GM19395 (cell line): ENCODE measurements at regions not wholly inside any gene's neighbourhood (a gene's known extent, or its start where the extent isn't known, plus 50 kb on each side); places are given as distances from the start of the nearest gene placed in this dataset.

ENCODE experiments used
- ATAC-seq: cut with Tn5 transposase; IDR thresholded peaks from one replicate; pipeline ENCODE4 v1.9.1; 2021; ENCODE audit warnings: mild to moderate bottlenecking, moderate library complexity; ENCODE audit not compliant: unreplicated experiment

GRCh38 chr14:62002642-62003041 is 240.4 kb downstream of the SNAPC1 start:
- no peak for ATAC-seq

- no peak for ATAC-seq
Measured at GRCh38 chr14:62003701-62004100, 241.5 kb downstream of the SNAPC1 start.

GRCh38 chr14:62006116-62006731 is 244.0 kb downstream of the SNAPC1 start:
- no peak for ATAC-seq

DNA sequence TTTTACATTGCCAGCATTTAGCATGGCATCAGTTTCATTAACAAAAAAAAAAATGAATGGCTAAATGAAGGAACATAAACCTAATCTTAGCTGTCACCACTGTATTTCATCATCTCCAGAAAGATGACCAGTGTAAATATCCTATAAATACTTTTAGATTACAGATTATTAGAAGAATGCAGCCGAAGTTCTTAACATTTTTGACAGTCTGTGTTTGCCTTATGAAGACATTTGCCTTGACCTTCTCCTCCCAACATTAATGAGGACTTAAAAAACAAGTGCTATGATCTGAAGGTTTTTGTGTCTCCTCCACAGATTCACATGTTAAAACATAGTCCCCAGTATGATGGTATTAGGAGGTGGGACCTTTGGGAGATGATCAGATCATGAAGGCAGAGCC is 253.0 kb downstream of the SNAPC1 start:
- no peak for ATAC-seq

GRCh38 chr14:62015945-62016344 is 253.7 kb downstream of the SNAPC1 start:
- no peak for ATAC-seq

DNA sequence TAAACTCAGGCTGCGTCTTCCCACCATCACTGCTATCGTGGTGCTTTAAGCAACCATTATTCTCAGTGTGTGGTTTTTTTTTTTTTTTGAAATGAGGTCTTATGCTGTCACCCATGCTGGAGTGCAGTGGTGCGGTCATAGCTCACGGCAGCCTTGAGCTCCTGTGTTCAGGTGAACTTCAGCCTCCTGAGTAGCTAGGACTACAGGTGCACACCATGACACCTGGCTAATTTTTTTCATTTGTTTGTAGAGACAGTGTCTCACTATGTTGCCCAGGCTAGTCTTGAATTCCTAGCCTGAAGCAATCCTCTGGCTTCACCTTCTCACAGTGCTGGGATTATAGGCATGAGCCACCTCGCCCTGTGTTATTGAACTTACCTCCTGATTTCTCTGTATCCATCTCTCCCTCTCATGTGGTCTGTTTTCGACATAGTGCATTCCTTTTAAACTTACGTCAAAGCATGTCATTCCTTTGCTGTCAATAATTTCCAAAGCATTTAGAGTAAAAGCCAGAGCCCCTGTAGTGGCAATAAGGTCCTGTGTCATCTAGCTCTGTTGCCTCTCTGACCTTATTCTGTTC is 255.5 kb downstream of the SNAPC1 start:
- no peak for ATAC-seq

DNA sequence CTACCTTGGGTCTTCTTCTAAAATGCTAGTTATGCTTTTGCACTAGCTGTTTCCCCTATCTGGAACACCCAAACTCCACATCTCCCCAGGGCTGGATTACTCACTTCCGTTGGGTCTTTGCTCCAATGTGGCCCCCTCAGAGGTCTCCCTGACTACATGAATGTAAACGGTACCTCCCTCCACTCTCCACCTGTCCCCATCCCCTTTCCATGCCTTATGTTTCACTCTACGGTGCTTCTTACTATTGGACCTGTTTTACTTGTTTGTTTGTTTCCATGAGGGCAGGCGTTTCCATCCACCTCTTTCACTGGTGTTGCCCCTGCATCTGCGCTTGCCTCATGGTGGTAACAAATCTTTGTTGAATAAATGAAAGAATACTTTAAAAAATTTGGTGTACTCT is 256.4 kb downstream of the SNAPC1 start:
- ATAC-seq = no peak

DNA sequence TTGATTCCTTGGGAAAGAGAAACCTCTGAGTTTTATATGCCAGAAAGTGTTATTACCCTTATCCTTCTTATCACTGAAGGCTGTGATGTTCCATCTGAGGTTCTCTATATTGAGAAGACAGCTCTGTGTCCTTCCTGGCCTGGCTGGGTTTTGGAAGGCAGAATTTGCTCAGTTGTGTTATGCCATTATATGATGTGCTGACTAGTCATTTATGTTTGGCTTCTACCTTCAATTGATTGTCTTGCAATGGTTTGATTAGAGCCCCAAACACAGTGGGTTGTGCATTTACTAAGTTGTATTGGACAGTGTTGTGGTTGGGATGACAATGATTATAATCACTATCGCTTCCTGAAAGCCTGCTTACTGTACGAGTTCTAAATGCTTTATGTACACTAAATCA is 265.7 kb downstream of the SNAPC1 start:
- ATAC-seq = no peak

DNA sequence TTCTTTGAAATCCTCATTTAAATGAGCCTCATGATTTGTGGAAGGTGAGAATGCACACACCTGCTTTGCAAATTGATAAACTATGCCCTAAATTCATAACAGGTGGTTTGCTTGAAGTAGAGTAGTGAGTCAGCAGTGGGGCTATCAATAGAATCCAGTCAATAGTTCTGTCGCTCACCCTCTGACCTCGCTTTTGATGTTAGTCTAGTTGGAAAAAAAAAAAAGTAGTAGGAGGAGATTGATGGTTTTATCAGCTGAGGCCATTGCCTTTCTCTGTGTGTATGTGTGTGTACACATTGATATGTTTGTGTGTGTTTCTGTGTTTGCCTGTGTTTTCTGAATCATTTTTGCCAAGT is 267.3 kb downstream of the SNAPC1 start:
- ATAC-seq = peak; percentile 67

- ATAC-seq = peak; percentile 53
Measured at GRCh38 chr14:62030387-62030786, 268.2 kb downstream of the SNAPC1 start.

- no peak for ATAC-seq
Measured at GRCh38 chr14:62031504-62031903, 269.3 kb downstream of the SNAPC1 start.

DNA sequence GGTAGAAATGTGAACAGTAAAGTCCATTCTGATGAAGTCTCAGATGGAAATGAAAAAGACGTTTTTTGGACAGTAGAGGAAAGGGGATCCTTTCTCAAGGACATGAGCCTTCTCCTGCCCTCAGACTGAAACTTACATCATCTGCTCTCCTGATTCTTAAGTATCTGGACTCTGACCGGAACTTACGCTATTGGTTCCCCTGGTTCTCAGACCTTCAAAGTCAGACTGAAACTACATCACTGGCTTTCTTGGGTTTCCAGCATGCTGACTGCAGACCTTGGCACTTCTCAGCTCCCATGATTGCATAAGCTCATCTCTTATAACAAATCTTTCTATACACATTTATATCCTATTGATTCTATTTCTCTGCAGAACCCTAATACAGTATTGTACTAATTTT is 291.0 kb downstream of the SNAPC1 start:
- no peak for ATAC-seq

DNA sequence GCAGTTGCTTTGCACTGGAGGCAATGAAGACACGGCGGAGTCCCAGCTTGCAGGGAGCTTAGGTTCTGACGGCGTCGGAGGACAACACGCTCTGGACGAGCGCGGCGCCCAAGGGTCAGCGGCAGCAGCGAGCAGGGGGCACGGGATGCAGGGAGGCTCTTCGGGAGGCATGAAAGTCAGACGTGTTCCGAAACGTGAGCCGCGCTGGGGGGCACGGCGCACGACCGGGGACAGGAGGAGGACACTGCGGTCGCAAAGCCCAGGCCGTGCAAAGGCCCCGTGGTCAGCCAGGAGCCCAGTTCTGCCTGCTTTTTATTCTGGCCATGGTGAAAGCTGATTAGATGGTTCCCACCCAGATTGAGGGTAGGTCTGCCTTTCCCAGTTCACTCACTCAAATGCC is 294.6 kb downstream of the SNAPC1 start:
- no peak for ATAC-seq

DNA sequence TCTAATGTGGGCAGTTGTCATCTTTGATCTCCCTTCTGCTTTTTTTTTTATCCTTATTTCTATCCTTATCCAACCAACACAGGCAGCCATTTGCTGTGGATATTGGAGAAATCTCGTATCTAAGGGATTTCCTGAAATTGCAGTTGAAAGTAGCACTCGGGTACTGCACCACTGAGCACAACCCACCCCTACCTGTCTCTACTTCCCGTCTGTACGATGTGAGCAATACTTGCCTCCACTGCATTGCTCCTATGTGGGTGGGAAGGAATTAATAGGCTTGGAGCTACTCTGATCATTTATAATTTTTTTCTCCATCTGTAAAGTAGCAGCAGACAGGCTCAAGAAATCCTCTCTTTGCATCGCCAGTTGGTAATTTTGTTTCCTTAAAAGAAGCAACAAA is 300.4 kb downstream of the SNAPC1 start:
- no peak for ATAC-seq

- no peak for ATAC-seq
Measured at GRCh38 chr14:62064751-62065323, 302.6 kb downstream of the SNAPC1 start.

DNA sequence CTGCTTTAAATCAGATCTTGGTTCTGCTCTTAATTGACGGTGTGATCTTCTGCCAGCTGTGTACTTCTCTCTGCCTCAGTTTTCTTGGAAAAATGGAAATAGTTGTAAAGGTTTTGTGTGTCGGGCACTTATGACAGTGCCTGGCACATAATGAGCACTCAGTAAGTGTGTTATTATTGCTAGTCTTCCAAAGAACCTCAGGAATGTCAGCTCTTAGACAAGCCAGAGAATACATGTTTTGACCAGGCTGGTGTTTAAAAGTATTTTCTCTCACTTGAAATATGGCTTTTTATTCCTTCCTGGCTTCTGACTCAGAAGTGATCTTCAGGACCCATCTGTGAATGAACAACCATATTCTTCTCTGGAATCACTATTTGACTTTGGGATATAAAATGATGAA is 304.1 kb downstream of the SNAPC1 start:
- ATAC-seq = no peak

DNA sequence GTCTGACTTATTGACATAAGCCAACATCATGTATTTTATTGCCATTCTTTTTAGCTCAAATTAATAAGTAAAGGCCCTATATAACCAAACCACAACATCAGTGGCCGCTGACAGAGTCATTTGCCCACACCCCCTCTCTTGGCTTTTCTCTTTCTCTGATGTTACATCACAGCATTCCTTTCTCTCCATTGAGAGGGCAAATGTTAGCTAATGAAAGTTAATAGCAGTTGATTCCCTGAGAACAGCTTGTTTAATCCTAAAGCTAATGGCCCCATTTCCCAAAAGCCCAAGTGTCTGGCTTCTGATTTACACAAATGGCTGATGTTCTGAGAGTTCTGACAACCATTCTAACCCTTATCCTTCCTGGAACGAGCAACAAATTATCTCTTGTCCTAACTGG is 308.8 kb downstream of the SNAPC1 start:
- ATAC-seq = no peak

DNA sequence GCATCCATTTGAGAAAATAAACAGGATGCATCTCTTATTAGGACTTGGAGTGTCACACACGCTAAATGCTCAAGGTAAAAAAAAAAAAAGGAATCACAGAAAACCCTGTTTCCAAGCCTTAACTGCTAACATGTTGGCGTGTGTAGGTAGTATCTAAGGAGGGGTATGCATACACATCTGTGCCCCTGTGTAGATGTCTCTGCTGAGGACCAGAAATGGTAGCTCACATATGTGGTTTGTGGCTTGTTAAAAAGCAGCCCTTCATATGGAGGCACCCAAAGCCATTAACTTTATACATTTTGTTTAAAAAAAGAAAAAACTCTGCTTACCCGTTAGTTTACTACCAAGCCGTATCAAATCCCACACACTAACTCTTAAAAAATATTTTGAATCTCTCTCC is 314.1 kb downstream of the SNAPC1 start:
- no peak for ATAC-seq

GRCh38 chr14:62076825-62077605 is 314.8 kb downstream of the SNAPC1 start:
- no peak for ATAC-seq

DNA sequence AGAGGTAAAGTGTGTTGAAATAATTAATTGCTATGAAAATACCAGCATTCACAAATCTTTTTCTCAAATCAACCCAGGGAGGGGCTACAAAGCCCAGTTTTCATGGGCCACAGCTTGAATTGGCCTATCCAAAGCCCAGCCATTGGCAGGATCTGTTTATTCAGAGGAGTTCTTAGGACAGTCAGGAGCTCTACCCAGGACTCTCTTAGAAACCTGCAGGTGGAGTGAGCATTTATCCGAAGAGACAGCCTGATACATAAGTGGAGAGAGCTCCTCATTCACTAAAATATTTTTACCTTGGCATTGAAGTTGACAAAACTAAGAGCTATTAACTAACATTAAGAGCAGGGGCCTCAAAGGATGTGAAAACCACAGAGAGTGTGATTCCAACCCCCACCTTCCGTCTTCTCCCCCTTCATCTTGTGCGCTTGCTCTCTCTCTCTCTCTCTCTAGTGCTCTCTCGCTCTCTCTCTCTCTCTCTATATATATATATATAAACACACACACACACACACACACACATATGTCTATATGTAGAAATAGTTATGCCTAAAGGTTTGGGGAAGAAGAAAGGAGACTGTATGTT is 315.5 kb downstream of the SNAPC1 start:
- ATAC-seq = no peak

DNA sequence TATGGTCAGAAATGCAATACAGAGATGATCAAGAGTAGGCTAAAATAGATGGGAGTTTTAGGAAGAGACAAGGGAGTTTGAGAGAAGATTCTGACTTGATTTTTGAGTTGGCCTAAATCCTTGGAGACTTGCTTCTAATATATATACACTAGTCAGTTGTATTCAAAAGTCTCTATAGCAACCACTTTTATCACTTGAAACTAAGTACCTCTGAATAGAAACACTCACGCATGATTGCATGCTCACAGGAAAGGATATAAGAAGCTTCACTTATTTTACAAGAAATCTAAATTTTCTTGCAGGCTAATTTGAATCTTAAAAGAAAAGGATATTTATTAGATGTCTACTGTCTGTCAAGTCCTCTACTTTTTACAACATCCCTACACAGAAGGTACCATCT is 316.8 kb downstream of the SNAPC1 start:
- ATAC-seq = peak; percentile 58
